ENCODE measurements at regions not wholly inside any gene's neighbourhood (a gene's known extent, or its start where the extent isn't known, plus 50 kb on each side); places are given as distances from the start of the nearest gene placed in this dataset.
"Not testable (repeated sequence)": the region's sequence is repeated elsewhere in the genome, so short reads cannot be mapped to it uniquely, and the experiment has no call there.

GRCh38 chr12:128113250-128113649, 153.7 kb upstream of the TMEM132C start:
- TF ChIP-seq SIX5 (IDR thresholded peaks at IDR 0.05; ENCODE audit: low read depth, low read length, severe bottlenecking); POLR2A (IDR thresholded peaks at IDR 0.05; ENCODE audit: low read depth, low read length); FOXK2 (IDR thresholded peaks at IDR 0.05); SIN3A (IDR thresholded peaks at IDR 0.05; ENCODE audit: low read depth, low read length); CTCF (IDR thresholded peaks at IDR 0.05 in 2 of 3, conservative IDR thresholded peaks at IDR 0.05 in 1 of 3; ENCODE audit: control insufficient read depth in 2 of 3, extremely low read depth in 1 of 3, insufficient read depth in 1 of 3, low read depth in 3 of 3, low read length in 3 of 3); ZZZ3 (IDR thresholded peaks at IDR 0.05; ENCODE audit: control insufficient read depth, insufficient read length, low read depth); PAX5 (IDR thresholded peaks at IDR 0.05; ENCODE audit: borderline replicate concordance, low read depth, low read length); RELA (IDR thresholded peaks at IDR 0.05; ENCODE audit: borderline replicate concordance, partially characterized antibody); EGR1 (IDR thresholded peaks at IDR 0.05; ENCODE audit: borderline replicate concordance in 1 of 2, low read depth in 2 of 2, low read length in 2 of 2); ZNF274 (IDR thresholded peaks at IDR 0.05; ENCODE audit: insufficient read depth, insufficient read length); KAT2A (conservative IDR thresholded peaks at IDR 0.05; ENCODE audit: control insufficient read depth, low read depth, low read length): not testable (repeated sequence)
- TF ChIP-seq, protein P1, sequence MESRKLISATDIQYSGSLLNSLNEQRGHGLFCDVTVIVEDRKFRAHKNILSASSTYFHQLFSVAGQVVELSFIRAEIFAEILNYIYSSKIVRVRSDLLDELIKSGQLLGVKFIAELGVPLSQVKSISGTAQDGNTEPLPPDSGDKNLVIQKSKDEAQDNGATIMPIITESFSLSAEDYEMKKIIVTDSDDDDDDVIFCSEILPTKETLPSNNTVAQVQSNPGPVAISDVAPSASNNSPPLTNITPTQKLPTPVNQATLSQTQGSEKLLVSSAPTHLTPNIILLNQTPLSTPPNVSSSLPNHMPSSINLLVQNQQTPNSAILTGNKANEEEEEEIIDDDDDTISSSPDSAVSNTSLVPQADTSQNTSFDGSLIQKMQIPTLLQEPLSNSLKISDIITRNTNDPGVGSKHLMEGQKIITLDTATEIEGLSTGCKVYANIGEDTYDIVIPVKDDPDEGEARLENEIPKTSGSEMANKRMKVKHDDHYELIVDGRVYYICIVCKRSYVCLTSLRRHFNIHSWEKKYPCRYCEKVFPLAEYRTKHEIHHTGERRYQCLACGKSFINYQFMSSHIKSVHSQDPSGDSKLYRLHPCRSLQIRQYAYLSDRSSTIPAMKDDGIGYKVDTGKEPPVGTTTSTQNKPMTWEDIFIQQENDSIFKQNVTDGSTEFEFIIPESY (IDR thresholded peaks at IDR 0.05), result not testable (repeated sequence)
